ENCODE measurements at regions not wholly inside any gene's neighbourhood (a gene's known extent, or its start where the extent isn't known, plus 50 kb on each side); places are given as distances from the start of the nearest gene placed in this dataset.

DNA sequence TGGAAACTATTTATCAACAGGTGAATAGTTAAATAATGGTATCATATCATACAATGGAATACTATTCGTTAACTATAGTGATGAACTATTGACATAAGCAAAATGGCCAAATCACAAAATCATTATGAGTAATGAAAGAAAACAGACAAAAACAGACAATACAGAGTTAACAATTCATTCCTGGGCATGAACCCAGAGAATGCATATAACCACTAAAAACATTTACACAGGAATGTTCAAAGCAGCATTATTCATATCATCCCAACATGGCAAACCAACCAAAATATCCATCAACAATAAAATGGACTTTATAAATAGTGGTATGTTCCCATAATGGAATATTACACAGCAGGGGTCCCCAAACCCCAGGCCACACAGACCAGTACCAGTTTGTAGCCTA is 131.2 kb upstream of the CYP1B1 start:
- DNase-seq (ENCODE audit: low read depth in 4 of 4, low spot score in 2 of 4): no peak

DNA sequence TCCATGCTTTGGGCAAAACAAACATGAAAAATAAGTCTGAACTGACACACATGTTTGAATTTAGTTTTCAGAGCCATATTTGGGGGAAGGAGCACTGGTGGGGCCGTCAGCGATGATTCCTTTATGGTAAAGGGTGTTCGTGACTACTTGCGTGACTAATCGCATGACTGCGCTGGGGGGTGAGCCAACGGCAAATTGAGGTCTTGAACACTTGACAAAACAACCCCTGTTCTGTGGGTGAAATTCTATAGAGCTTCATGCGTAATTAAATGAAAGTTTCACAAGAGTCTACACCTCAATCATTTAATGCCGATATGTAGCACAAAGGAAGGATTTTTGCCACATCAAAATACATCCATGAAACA is 127.5 kb upstream of the CYP1B1 start:
- DNase-seq (ENCODE audit: low read depth in 4 of 4, low spot score in 2 of 4): no peak

DNA sequence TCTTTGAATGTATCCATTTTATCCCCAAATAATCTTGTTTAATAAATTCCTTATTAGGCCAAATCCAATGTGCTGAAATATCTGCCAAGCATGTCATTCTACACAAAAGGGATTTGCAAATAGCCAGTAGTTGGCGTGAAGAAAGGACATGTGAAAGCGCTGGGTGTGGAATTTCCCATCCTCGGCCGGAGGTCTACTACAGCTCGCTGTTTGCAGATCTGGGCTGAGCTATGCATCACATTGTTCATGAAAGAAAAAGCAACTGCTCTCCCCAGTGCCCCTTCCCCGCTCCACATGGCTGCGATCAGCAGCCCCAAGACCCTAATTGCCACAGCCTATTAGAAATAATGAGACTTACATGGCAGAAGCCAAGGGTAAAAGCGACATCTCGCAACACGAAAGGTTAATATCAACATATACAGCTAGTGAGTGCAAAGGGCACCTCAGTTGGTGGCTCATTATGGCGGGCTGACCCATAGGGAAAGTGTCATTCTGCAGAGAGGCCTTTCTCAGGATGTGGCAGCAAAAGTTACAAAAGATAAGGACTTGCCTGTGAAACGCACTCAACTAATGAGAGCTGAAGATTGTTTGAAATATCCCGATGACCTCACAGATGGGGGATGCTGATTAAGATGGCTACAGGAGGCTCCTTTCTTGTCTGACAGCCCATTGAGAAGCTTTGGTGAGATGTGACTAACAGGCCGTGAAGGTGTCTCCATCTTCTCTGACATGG is 126.9 kb upstream of the CYP1B1 start:
- no peak for DNase-seq (ENCODE audit: low read depth in 4 of 4, low spot score in 2 of 4)

DNA sequence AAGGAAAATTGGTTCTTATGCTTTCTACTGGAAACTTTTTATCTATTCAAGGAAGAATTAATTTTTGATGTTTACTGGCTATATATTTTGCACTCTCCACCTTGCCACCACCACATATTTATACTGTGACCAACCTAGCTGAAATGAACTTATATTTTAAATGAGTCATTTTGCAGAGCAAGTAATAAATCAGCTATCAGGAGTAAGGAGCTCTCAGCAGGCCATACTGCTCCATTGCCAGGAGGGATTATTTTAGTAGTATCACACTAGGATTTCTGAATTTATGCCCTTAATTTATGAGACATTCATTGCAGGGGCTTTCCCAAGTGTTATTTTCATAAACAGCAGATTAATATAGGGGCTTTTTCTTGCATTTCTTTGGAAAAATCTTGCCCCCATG is 125.8 kb upstream of the CYP1B1 start:
- no peak for DNase-seq (ENCODE audit: low read depth in 4 of 4, low spot score in 2 of 4)

DNA sequence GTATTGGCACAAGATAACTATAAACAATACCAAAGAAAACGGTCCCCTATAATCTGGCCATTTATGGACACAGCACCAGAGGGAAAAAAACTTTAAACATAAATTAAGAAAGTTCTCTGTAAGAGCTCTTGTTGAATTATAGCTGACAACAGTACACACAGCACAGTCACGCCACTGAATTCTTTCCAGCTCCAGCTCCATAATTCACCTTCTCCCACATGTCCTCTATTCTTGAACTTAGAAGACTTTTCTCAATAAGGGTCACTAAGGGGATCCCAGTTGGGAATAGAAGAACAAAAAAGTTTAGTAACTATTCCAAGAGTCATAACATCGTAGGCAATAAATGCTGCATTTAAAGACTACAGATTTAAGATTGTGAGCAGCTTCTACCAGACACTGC is 124.6 kb upstream of the CYP1B1 start:
- DNase-seq (ENCODE audit: low read depth in 4 of 4, low spot score in 2 of 4): peak in 2 of 4 donors; percentile 65 to 75

DNA sequence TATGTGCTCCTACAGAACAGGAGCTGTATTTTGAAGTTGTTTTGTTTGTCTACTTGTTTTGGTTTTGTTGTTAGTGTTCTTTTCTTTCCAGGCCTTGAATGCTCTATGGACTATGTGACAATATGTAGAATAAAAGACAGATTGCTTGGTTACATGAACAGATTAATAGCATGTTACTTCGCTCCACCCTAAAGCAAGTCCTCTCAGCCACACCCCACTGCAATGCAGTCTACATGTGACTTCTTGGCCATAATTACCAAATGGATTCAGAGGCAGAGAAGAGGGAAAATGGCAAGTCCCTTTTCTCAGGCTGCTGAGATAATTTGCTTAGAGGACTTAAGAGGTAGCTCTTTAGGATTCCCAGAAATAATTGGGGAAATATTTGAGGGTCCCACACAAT is 123.2 kb upstream of the CYP1B1 start:
- DNase-seq (ENCODE audit: low read depth in 4 of 4, low spot score in 2 of 4): no peak

DNA sequence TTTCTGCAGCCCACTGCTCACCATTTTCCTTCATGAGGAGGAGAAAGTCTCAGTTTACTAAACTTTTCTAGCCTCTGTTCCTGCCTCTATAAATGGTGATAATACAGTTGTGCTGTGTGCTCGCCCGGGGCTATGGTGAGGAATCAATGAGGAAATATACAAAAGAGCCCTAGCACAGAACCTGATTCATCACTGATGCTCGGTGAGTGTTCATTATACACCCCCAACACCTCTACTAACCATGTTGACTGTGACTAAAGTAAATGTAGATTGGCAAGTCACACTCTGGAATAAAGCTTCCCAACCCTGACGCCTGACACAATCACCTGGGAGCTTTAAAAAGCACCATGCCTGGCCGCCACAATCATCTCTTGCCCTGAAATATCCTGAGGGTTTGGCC is 118.8 kb upstream of the CYP1B1 start:
- DNase-seq (ENCODE audit: low read depth in 4 of 4, low spot score in 2 of 4): no peak

DNA sequence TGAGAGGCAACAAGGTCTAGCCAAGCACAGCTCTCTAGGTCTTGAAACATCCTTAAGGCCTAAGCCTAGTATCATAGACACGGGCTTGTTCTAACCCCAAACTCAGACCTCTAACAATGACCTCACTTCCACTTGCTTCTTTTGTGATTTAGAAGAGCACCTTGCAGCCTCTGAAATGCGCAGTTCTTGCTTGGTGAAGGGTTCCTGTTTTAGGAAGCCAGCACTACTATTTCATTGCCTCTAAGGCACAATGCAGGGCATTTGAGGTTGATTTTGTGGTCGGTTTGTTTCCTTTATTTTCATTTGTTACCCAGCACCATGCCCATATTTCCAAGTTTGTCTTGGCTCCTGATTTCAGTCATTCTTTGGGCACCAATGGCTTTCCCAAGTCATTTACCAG is 117.0 kb upstream of the CYP1B1 start:
- no peak for DNase-seq (ENCODE audit: low read depth in 4 of 4, low spot score in 2 of 4)

DNA sequence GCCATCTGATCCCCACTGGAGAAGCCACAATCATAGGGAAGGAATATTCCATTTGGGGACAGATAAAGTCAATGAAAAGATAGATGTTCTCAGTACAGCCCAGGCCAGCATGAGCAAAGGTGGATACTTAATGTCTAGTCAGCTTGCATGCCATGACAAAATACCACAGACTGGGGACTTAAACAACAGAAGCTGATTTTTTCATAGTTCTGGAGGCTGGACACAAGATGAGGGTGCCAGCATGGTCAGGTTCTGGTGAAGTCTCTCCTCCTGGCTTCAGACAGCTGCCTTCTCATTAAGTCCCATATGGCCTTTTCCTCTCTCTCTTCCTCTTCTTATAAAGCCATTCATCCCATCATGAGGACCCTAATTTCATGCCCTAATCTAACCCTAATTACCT is 116.1 kb upstream of the CYP1B1 start:
- DNase-seq (ENCODE audit: low read depth in 4 of 4, low spot score in 2 of 4): no peak

DNA sequence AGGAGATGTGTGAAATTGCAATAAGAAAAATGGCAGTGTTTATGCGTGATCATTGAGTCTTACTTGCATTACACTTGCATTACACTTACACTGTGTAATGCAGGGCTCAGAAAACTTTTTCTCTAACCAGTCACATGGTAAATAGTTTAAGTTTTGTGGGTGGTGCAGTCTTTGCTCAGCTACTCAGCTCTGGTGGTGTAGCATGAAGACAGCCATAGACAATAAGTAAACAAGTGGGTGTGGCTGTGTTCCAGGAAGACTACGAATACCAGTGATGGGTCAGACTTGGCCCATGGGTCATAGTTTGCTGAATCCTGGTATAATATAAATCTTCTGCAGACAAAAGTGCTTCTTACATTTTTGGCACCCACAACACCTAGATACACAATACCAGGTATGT is 115.6 kb upstream of the CYP1B1 start:
- no peak for DNase-seq (ENCODE audit: low read depth in 4 of 4, low spot score in 2 of 4)

DNA sequence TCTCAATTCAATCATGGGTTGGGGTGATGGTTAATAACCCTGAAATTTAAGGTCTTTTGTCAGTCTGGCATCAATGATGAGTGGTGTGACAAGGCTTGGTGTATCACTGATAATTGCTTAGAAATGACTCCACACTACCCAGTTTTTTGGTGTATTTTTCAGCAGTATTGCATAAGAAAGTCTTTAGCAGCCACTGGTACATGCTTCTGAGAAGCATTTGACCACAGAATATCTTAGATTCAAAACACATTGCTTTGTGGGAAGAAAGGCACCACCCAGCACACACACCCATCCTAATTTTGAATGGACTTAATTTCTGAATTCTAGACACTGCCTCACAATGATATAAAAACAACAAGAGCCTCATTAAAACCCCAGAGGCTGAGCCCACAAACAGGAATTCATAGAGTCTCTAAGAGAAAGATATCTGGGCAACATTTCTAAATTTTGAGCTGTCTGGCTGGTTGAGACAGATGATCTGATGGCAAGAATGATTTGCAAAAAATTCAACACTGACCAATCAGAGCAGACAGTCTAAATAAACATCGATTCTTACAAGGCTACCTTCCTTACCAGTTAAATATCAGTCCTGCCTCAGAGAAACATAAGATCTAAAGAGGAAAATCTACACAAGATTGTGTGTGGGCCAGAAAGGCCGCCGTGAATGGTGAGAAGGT is 114.7 kb upstream of the CYP1B1 start:
- no peak for DNase-seq (ENCODE audit: low read depth in 4 of 4, low spot score in 2 of 4)

DNA sequence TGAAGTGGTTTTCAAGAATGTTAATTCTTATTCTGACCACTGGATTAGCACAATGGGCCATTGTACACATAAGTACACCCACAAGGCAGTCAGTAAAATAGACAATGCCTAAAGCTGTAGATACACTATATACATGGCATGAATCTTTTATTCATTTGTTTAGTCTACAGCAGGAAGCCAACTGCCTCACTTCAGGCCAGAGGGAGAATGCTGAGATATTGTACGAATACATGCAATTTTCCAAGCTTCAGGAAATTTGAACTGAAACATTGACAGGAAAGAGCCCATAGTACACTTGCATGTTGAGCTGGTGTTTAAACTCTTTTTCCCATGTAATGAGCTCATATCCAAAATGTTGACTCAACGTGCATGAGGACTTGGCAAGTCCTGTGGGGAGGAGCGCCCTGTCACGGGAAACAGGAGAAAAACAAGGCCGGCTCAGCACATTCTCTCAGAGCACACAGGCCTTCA is 111.6 kb upstream of the CYP1B1 start:
- DNase-seq (ENCODE audit: low read depth in 4 of 4, low spot score in 2 of 4): no peak

DNA sequence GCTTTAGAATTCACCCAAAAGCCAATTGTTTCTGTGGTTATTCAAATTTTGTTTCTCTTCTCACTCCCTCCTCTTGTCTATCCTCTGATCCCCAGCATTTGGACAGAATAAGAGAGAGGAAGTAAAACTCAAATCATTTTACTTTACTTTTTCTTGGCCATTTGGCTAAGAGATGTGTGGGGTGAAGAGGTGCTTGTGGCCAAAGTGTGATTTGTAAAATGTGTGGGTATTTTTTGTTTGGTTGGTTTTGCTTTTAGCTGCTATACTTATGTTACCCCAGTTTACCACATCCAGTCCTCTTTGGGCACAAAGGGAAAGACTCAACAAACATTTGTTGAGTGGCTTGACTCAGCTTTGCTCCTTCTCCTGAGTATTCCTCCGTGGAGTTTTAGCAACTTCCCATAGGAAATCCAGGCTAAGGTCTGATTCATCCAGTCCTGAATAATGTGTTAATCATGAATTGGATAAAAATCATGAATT is 109.1 kb upstream of the CYP1B1 start:
- DNase-seq (ENCODE audit: low read depth in 4 of 4, low spot score in 2 of 4): no peak

DNA sequence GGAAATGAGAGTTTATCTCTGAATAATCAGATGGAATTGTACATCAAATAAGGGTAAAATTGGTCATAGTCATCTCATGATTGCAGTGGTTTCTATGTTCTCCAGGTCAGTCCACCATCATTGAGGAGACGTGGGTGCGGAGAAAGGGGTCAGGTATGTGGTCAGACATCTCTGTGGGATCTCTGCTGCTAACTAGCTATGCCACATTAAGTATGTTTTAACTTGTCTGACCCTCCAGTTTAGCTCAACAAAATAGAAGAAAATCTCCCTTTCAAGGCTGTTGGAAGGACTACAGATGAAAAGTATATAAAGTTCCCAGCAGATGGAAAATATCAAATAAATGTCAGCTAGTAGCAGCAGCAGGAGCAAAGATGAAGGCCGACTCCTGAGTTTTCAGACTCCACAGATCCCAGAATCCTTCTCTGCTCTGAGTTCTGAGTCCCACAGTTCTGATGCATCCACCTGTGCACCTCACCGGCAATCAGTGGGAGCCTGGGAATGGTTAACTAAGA is 106.6 kb upstream of the CYP1B1 start:
- no peak for DNase-seq (ENCODE audit: low read depth in 4 of 4, low spot score in 2 of 4)

DNA sequence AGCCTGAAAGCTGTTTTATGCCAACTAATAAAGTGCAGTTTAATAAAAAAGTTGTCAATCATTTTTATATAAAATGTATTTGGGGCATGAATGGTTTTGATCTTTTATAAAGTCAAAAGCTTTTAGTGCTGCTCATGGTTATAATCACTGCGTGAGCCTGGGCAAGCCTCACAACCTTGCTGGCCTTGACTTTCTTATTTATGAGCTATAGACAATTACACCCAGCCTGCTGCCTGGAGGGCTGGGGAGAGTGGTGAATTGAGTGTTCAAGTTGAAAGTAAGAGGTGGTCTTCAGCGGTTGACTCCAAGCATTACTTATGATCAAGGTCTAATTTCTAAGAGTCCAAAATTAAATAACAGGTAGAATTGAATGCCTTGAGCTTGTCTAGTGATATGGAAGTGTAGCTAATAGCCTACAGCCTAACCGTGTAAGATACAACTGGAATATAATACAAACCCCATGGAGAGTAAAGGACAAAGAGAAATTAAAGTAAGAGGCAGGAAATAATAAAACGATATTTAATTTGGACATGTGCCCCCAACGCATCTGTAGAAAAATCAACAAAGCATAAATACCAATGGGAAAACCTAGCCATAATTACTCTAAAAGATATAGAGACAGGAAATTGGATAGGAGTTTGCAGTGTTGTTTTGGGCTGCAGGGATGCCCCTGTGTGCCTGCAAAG is 106.0 kb upstream of the CYP1B1 start:
- no peak for DNase-seq (ENCODE audit: low read depth in 4 of 4, low spot score in 2 of 4)

DNA sequence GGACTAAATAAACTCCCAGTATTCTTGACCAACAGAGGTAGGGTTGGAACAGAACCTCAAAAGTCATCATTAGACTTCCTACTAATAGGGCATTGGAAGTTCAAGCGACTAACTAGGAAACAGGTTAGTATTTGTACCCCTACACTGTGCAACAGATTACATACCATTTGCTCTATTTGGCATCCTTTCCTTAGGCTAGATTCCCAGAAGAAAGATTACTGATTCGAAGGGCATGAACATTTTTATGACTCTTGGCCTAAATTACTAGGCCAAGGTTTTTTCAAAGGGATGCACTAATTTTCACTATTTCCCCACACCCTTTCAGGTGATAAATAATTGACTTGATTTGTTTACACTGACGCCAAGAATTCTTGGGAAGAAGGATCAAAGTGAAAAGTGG is 104.8 kb upstream of the CYP1B1 start:
- DNase-seq (ENCODE audit: low read depth in 4 of 4, low spot score in 2 of 4): no peak

DNA sequence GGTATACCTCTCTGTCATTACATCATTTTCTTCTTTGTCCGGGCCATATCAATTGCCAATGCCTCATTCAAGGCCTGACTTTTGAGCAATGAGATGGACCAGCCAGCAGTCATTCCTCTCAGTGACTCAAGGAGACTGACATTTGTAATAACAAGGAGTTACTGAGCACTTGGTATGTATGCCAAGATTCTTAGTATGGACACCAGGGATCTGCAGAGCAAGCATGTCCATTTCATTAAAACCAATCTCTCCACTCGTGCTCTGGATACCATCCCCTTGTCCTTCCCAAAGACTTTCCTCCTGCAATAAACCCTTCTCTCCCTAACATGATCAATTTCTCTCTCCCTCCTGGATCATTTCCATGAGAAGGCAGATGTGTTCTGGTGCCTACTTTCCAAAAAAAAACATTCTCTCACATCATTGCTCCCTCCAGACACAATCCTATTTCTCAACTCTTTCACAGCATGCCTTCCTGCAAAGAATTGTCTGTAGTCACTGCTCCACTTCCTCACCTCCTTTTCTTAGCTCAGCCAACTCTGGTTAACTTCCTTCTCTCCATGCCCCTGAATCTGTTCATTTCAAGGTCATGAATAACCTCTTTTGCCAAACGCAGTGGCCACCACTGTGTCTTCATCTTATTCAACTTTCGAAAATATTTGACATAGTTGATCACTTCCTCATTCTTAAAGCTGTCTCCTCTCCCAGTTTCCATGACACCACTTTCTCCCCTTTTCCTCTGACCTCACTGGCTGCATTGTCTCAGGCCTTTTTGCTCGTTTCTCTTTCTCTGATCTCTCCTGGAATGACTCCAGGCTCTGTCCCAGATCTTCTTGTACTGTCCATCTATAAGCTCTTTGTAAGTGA is 102.8 kb upstream of the CYP1B1 start:
- no peak for DNase-seq (ENCODE audit: low read depth in 4 of 4, low spot score in 2 of 4)

DNA sequence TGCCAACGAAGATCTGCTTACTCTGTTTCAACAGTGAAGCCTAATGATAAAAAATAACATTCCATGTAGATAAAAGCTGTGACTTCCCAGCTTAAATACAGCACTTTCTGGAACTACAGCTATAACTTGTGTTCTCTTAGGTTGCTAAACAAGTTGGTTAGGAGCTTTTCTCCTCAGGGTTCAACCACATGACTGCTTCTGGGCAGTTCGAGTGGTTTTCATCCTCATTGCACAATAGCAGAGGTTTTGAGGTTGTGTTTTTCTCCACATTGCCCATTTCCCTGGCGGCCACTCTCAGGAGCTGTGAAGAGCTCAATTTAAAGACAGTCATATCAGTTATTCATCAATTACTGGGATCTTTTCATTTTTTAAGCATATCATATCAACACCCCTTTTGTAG is 102.2 kb upstream of the CYP1B1 start:
- DNase-seq (ENCODE audit: low read depth in 4 of 4, low spot score in 2 of 4): no peak

DNA sequence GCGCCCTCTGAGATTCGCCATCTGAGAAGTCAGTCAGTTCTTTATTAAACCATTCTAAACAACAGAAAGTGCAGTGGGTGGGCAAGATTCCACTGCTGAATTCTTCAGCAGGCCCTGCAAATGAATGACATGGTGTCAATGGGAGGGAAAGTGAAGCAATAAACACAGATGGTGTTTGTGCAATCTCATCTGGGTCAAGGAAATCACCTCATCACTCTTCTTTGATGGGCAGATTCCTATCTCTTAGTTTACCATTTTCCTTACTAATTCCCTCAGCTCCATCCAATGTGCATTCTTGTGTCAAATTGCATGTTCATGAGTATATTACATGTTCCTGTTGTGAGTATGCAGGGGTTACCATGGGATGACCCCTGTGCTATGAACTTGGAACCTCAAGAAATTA is 100.7 kb upstream of the CYP1B1 start:
- no peak for DNase-seq (ENCODE audit: low read depth in 4 of 4, low spot score in 2 of 4)

DNA sequence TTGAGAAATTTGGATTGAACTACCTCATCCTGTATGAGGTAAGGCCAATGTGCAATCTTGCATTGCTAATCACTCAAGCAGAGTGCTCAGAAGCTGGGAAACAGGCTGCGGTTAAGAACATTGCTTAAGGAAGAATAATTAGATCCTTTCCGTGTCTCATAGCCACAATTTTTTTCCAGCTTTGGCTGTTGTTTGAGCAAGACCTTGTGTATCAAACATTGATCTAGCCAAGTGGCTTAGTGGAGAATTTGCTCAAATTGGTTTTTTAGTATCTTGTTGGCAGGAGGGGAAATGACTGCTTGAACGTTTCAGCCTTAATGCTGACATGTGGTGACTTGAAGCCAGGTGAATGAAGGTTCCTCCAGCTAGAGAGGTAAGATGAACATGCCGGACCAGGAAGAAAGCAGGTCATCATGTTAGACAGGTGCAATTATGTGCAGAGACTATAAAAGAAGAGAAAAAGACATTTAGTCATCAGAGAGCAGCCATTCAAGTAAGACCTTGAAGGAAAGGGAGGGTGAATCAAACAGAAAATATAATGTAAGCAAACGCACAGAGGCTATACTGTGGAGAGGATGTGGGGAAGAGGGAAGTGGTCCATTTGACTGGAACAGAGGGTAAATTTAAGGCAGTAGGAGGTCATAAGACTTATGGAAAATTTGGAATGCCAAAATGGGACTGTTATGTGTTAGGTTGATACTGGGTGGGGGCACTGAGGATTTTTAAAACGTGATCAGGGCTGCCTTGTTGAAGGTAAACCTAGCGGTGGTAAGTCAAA is 98.9 kb upstream of the CYP1B1 start:
- no peak for DNase-seq (ENCODE audit: low read depth in 4 of 4, low spot score in 2 of 4)

Data from left renal cortex interstitium (tissue), 4 donors.